D341Med (cell line): ENCODE measurements at regions not wholly inside any gene's neighbourhood (a gene's known extent, or its start where the extent isn't known, plus 50 kb on each side); places are given as distances from the start of the nearest gene placed in this dataset.

Experiments used
- DNase-seq: peaks from one replicate; pipeline ENCODE4 v3.0.0; 2012; ENCODE audit warnings: low spot score

- DNase-seq: no peak
These were observed 518.2 kb upstream of the ZEB2 start for GRCh38 chr2:145038041-145038525.

DNA sequence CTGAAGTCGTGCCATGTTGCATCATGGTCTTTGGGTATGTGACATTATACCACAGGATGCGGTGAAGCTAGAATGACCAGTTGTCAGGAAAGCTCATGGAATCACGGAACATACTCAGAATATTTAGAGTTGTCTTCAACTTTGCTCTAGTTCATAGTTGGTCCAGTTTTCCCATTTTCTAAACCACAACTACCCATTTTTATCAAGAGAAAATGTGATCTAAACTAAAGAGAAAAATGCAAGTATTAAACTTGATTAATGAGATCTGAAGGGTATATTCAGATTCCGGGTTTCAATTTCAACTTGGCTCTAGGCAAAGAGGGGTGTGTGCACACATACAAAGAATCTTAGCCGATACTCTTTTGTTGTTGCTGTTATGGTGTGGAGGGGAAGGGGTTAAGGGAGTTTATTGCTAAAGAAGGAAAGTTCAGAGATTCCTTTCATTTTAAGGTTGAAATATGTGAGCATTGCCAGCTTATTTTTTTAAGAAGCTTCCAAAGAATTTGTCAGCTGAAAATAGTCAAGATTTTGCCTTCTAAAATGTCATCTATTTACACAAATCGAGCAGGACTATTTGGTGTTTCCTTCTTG, 516.6 kb upstream of the ZEB2 start:
- DNase-seq: no peak

- no peak for DNase-seq
These were observed 514.6 kb upstream of the ZEB2 start for GRCh38 chr2:145034511-145034910.

- no peak for DNase-seq
These were observed 513.5 kb upstream of the ZEB2 start for GRCh38 chr2:145033438-145033837.

DNA sequence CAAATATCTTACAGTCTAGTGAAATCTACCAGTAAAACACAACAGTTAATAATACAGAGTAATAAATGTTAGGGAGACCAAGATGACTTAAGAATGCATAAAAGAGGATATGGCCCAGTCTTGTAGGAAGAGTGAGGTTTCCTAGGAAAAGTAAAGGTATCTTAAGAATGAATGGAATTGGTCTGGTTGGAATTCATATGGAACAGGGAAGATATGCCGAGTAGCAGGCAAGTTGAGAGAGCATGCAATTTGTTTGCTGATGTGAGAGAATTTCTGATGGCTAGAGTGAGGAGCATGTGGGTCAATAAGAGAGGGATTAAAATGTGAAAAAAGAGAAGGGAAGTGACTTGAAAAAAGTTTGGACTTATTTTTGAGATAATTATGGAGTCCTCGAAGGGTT, 512.9 kb upstream of the ZEB2 start:
- DNase-seq: no peak

- DNase-seq: no peak
These were observed 510.0 kb upstream of the ZEB2 start for GRCh38 chr2:145029873-145030272.

- DNase-seq: no peak
These were observed 509.2 kb upstream of the ZEB2 start for GRCh38 chr2:145029081-145029480.

DNA sequence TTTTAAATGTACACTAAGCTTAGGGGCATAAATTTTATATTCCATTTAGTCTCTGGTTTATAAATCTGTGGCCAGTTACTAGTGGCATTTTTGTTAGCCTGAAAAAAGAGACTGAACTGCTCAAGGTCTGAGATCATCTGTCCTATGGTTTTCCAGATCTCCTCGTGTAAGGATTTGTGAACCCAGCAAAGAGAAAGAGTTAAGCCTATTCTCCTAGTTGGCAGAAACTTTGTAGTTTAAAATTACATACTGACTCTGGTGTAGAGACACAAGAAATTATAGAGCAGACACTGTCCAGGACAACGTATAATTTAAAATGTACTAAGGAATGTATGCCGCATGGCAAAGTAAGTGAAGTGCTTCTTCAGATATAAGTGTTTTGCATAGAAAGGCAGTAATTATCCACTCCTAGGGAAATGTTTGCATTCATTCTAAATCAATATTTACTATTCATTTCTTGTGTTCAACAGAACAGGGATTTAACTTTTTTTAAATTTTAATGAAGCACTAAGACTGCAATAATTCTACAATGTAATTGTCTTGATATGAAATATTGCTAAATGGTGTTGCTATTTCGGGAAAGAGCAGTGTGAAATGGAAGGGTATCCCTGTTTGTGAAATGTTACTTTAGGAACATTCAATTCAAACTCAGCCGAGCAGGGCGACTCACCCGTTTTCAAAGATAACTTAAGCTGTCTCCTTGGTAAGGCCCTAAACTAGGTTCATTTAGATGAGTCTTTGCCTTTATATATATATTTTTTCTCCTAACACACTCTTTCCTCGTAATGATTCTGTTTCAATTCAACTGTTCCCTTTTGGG, 508.4 kb upstream of the ZEB2 start:
- DNase-seq: no peak

- no peak for DNase-seq
These were observed 506.8 kb upstream of the ZEB2 start for GRCh38 chr2:145026456-145027455.

DNA sequence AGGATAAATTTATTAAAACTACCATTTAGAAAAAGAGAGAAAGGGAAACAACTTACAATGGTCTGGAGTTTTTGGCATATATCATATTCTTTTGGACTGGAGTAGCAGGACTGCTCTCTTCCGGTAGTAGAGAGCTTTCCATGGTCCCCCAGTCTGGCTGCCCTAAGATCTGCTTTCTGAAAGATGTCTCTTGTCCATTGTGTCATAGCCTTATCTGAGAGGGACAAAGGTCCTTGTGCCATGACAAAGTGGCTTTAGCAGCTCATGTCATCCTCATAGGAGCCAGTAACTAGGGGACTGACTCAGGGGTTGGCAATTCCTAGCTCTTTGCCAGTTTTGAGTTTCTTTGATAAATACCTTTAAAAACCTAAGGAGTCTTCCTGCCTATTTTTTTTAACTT, 505.5 kb upstream of the ZEB2 start:
- DNase-seq: no peak

GRCh38 chr2:145023334-145023934, 503.5 kb upstream of the ZEB2 start:
- DNase-seq: no peak

DNA sequence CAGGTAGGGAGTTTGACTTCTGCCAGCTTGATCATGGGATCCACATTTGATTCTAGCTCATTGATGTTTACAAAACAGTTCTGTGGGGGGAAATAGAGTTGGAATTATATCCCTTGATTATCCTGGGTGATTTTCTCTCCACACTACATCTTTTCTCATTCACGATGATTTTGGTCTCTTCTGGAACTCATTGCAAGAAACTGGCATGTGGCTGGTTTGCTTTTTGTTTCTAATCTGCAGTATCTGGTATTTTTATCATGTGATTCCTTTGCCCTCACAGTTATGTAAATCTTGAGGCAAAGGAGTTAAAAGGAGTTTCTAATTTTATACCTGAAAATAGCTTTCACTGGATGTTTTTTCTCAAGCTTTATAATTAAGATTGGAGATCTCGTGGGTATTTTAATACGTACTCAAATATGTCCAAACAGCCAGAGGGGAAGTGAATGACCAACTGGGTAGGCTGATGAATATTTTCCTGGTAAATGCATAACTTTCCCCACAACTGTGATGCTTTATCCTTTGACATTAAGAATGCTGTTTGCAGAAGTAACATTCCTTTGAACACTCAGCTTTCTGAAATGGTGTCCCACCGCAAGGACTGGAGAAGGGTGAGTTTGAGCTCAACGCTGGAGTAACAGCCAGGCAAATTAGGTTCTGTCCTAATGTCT, 502.9 kb upstream of the ZEB2 start:
- DNase-seq: no peak

DNA sequence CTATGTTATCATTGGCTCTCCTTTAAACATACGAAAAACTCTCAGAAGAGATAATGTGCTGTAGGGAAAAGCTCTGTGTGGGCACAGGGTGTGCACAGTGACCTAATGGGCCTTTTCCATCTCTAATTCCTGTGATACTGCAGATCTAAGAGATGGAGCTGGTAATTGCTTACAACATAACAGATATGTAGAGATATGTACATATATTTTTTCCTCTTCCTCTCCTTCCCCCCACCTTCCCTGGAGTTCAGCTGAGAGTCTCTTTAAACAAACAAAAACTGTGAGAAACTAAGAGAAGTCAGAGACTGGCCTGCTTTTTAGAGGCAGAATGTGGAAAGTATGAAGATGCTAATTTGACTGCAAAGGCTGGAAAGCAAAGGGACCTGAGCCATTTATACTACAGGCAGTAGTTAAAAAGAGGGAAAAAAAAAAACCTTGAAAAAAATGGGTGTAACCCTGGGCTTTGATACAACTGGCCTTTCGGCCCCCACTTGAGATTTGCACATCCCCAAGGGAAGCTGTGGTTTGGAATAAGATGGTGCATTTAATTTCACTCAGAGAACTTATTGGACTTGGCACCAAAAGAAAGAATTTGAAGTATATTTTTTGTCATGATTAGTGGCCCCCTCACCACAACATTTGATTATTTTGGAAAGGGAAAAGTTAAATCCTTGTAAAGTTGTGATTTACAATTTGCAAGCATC, 502.2 kb upstream of the ZEB2 start:
- DNase-seq: no peak

DNA sequence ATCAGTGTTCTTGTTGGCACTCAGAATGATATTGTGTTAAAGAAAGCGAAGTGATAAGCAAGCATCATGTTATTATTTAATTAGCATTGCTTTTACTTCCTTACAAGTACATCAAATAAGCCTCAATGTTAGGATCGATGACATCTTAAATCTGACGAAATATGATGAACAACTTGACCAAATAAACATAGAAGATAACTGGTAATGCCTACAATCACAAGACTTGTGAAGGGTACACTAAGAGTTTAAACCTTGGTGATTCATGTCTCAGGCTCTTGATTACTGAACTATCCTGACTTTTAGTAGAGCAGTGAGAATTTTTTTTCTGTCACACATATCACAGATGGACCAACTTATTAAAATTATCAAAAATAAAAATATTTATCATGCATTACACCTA, 500.8 kb upstream of the ZEB2 start:
- DNase-seq: no peak

GRCh38 chr2:145020139-145020538, 500.2 kb upstream of the ZEB2 start:
- DNase-seq: no peak

DNA sequence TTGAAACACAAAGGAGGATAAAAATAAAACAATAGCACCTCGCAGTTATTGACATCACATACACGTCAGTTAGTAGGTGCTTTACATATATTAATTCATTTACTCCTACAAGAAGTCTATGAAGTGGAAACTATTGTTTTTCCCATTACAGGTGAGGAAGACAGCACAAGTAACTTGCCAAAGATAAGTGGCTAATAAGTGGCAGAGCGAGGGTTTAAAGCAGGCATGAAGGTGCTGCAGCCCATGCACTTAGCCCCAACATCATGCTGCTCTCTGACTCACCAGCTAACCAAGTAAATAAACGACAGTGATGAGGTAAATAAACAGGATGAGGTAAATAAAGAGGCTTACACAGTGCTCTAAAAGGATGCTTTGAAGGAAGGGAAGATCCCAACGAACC, 498.6 kb upstream of the ZEB2 start:
- DNase-seq: no peak

- DNase-seq: no peak
These were observed 497.2 kb upstream of the ZEB2 start for GRCh38 chr2:145017149-145017548.

DNA sequence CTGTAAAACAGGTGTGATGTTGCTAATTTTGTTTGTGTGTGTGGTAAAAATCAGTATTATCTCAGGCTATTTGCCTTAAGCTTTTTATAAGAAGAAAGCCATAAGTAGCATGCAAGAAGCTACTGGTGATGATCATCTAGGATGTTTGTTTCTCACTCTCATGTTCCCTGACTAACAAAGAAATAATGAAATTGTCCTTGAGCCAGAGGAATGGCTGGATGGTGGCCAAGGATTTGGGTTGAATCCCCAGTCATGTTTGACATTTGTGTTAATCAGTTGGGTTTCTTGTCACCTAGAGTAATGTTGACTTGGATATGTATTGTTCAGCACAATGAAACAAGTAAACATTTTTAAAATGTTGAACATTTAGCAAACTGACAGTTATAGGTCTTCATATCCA, 496.8 kb upstream of the ZEB2 start:
- DNase-seq: no peak

GRCh38 chr2:145015561-145015960, 495.6 kb upstream of the ZEB2 start:
- no peak for DNase-seq

GRCh38 chr2:145012806-145013205, 492.9 kb upstream of the ZEB2 start:
- no peak for DNase-seq

GRCh38 chr2:145012214-145012670, 492.3 kb upstream of the ZEB2 start:
- DNase-seq: no peak
